Mammary epithelial cell (primary cell): ENCODE measurements at regions not wholly inside any gene's neighbourhood (a gene's known extent, or its start where the extent isn't known, plus 50 kb on each side); places are given as distances from the start of the nearest gene placed in this dataset.

Source experiments
- CTCF ChIP-seq, 2 donors: IDR thresholded peaks in 1 of 2; conservative IDR thresholded peaks in 1 of 2; 2 replicates each; pipeline ENCODE4 v1.5.1; 2011 to 2012; ENCODE audit warnings: inconsistent platforms in 2 of 2, low read length in 2 of 2, mild to moderate bottlenecking in 2 of 2, control low read depth in 1 of 2, low read depth in 1 of 2; ENCODE audit not compliant: insufficient read depth in 1 of 2; ENCODE audit errors: extremely low read depth in 1 of 2
- EZH2 ChIP-seq: IDR thresholded peaks from 2 replicates; pipeline ENCODE4 v1.6.1; 2012; ENCODE audit warnings: low read length, inconsistent platforms, borderline replicate concordance

GRCh38 chr9:88041447-88041846, 67.1 kb upstream of the CDK20 start:
- peak in 1 of 2 donors; percentile 43 for TF ChIP-seq CTCF (conservative IDR thresholded peaks at IDR 0.05 in 1 of 2, IDR thresholded peaks at IDR 0.05 in 1 of 2; ENCODE audit: extremely low read depth in 1 of 2, insufficient read depth in 1 of 2, low read depth in 1 of 2, low read length in 2 of 2)
- TF ChIP-seq EZH2: no peak
